ENCODE measurements at regions not wholly inside any gene's neighbourhood (a gene's known extent, or its start where the extent isn't known, plus 50 kb on each side); places are given as distances from the start of the nearest gene placed in this dataset.

GRCh38 chr3:95434491-95434890 lies 1371.6 kb downstream of the NSUN3 start:
- no peak for DNase-seq (ENCODE audit: extremely low read depth in 1 of 4, low spot score in 3 of 4)
- Histone ChIP-seq H3K9ac (ENCODE audit: insufficient read depth in 1 of 2, low read depth in 2 of 2, low read length in 2 of 2) (no peak overlapping the region), H3K79me2 (ENCODE audit: control insufficient read depth, insufficient read depth, low read length) (no peaks in the 10 kb centered on the region), H3K27me3 (ENCODE audit: control insufficient read depth in 2 of 2, insufficient read depth in 2 of 2, low read length in 2 of 2) (no peaks in the 10 kb centered on the region), H3K27ac (ENCODE audit: extremely low read depth, low read depth, low read length) (no peak overlapping the region), H4K20me1 (replicated peaks; ENCODE audit: control insufficient read depth, insufficient read depth, low read length) (no peaks in the 10 kb centered on the region), H3K9me3 (replicated peaks; ENCODE audit: control insufficient read depth, insufficient read depth, low read depth, low read length) (no peaks in the 10 kb centered on the region), H3K9me1 (ENCODE audit: control insufficient read depth, insufficient read depth, low read length) (no peaks in the 10 kb centered on the region), H3K4me2 (ENCODE audit: insufficient read depth, low read length) (no peak overlapping the region), H3K4me3 (no peak overlapping the region), H3K4me1 (replicated peaks in 1 of 2; ENCODE audit: control insufficient read depth in 2 of 2, insufficient read depth in 2 of 2, low read length in 2 of 2) (no peaks in the 10 kb centered on the region), H2AFZ (ENCODE audit: low read depth, low read length) (no peak overlapping the region), H3K36me3 (ENCODE audit: control insufficient read depth, insufficient read depth, low read length) (no peaks in the 10 kb centered on the region)
- in situ Hi-C loops (cut with MboI), result no loop called here
- no peak for ATAC-seq
- TF ChIP-seq PHF20 (IDR thresholded peaks at IDR 0.05; ENCODE audit: partially characterized antibody) (no peak), MCM7 (IDR thresholded peaks at IDR 0.05) (no peak), ZNF277 (CRISPR knock-in tag; IDR thresholded peaks at IDR 0.05; ENCODE audit: borderline replicate concordance) (no peak)
- ChIA-PET CTCF (ENCODE audit: low intra/inter-chr PET ratio) (no interaction called here), POLR2A (no interaction called here)
- no TSS peak for BruUV-seq (replicated peaks)
- no peak for FAIRE-seq
- WGBS (ENCODE audit: insufficient coverage, low coverage, missing lambda C conversion rate), result 0% methylated on average over 1 of the region's 1 CpG
- intact Hi-C loops (cut with micrococcal nuclease), result no loop called here

GRCh38 chr3:95437409-95437808 lies 1374.5 kb downstream of the NSUN3 start:
- ChIA-PET POLR2A (no interaction called here), CTCF (ENCODE audit: low intra/inter-chr PET ratio) (no interaction called here)
- peak; percentile 29; the same call in 1 of the 2 replicates for TF ChIP-seq ZNF316 (IDR thresholded peaks at IDR 0.05)
- TF ChIP-seq KDM1A (IDR thresholded peaks at IDR 0.05), result no peak
- Histone ChIP-seq H3K9ac (ENCODE audit: insufficient read depth in 1 of 2, low read depth in 2 of 2, low read length in 2 of 2) (no peak overlapping the region), H2AFZ (ENCODE audit: low read depth, low read length) (no peak overlapping the region), H3K4me1 (replicated peaks in 1 of 2; ENCODE audit: control insufficient read depth in 2 of 2, insufficient read depth in 2 of 2, low read length in 2 of 2) (no peaks in the 10 kb centered on the region), H4K20me1 (replicated peaks; ENCODE audit: control insufficient read depth, insufficient read depth, low read length) (no peaks in the 10 kb centered on the region), H3K27me3 (ENCODE audit: control insufficient read depth in 2 of 2, insufficient read depth in 2 of 2, low read length in 2 of 2) (no peaks in the 10 kb centered on the region), H3K4me2 (ENCODE audit: insufficient read depth, low read length) (no peak overlapping the region), H3K36me3 (ENCODE audit: control insufficient read depth, insufficient read depth, low read length) (no peaks in the 10 kb centered on the region), H3K27ac (ENCODE audit: extremely low read depth, low read depth, low read length) (no peak overlapping the region), H3K9me1 (ENCODE audit: control insufficient read depth, insufficient read depth, low read length) (no peaks in the 10 kb centered on the region), H3K79me2 (ENCODE audit: control insufficient read depth, insufficient read depth, low read length) (no peaks in the 10 kb centered on the region), H3K4me3 (no peak overlapping the region), H3K9me3 (replicated peaks; ENCODE audit: control insufficient read depth, insufficient read depth, low read depth, low read length) (no peaks in the 10 kb centered on the region)
- no peak for FAIRE-seq
- no peak for ATAC-seq
- no peak for DNase-seq (ENCODE audit: extremely low read depth in 1 of 4, low spot score in 3 of 4)
- intact Hi-C loops (cut with micrococcal nuclease) (no loop called here), in situ Hi-C loops (cut with MboI) (no loop called here)
- BruUV-seq (replicated peaks), result no TSS peak

All from K562 (cell line).